Panc1 (cell line): ENCODE measurements at regions not wholly inside any gene's neighbourhood (a gene's known extent, or its start where the extent isn't known, plus 50 kb on each side); places are given as distances from the start of the nearest gene placed in this dataset.

Experiments
- ATAC-seq: fragments of 200-7000 bp; cut with Tn5 transposase; 2 replicates; pipeline ENCODE4 v1.9.1; 2020; ENCODE audit warnings: mild to moderate bottlenecking, moderate library complexity
- BruUV-seq: library from RNA; stranded (reverse); fragments of 400-500 nt; replicated peaks from 2 replicates; lab custom pipeline; 2021; lab: Mats Ljungman, UMichigan
- CTCF ChIA-PET: fragments of 300-600 bp; sonication (Branson Sonifier 250); formaldehyde crosslinking; loops from one replicate; lab custom pipeline; 2022; ENCODE audit warnings: antibody characterized with exemption; lab: Charles Lee
- POLR2A ChIA-PET: fragments of 300-600 bp; sonication (Branson Sonifier 250); formaldehyde crosslinking; loops from one replicate; lab custom pipeline; 2022; ENCODE audit warnings: antibody characterized with exemption; lab: Charles Lee
- DNase-seq: peaks from one replicate; pipeline ENCODE4 v3.0.0-alpha.2; 2010; ENCODE audit warnings: low read depth, low spot score
- H3K27ac ChIP-seq: 2 replicates; pipeline ENCODE4 v1.5.1; 2011; ENCODE audit warnings: mild to moderate bottlenecking, low read length, inconsistent platforms
- H3K27me3 ChIP-seq: fragments of 200-500 bp; sonication (Bioruptor generic); 2 replicates; pipeline ENCODE4 v1.6.0; 2014; ENCODE audit warnings: low read length, inconsistent platforms; ENCODE audit not compliant: control insufficient read depth, insufficient read depth
- H3K36me3 ChIP-seq: fragments of 200-500 bp; sonication (Bioruptor generic); 2 replicates; pipeline ENCODE4 v1.5.1; 2014; ENCODE audit warnings: inconsistent platforms, mild to moderate bottlenecking, low read length, moderate library complexity; ENCODE audit not compliant: control insufficient read depth, insufficient read depth
- H3K4me1 ChIP-seq: 2 replicates; pipeline ENCODE4 v1.5.1; 2011; ENCODE audit warnings: inconsistent platforms, mild to moderate bottlenecking, low read length, moderate library complexity; ENCODE audit not compliant: control insufficient read depth, insufficient read depth
- H3K4me3 ChIP-seq, 2 experiments: 2 replicates each; pipeline ENCODE4 v1.5.1; 2011 to 2012; ENCODE audit warnings: low read depth in 2 of 2, low read length in 2 of 2, mild to moderate bottlenecking in 2 of 2, inconsistent platforms in 1 of 2, moderate library complexity in 1 of 2
- H3K9me3 ChIP-seq: fragments of 200-500 bp; sonication (Bioruptor generic); 2 replicates; pipeline ENCODE4 v1.5.1; 2014; ENCODE audit warnings: low read depth, mild to moderate bottlenecking, inconsistent platforms, low read length, moderate library complexity; ENCODE audit not compliant: control insufficient read depth, insufficient read depth
- CTCF ChIP-seq: fragments of 450-650 bp; IDR thresholded peaks from 2 replicates; pipeline ENCODE4 v1.5.1; 2017; ENCODE audit warnings: mild to moderate bottlenecking
- POLR2AphosphoS5 ChIP-seq: IDR thresholded peaks from 2 replicates; pipeline ENCODE4 v1.6.1; 2012; ENCODE audit warnings: mild to moderate bottlenecking, low read depth, low read length, moderate library complexity
- REST ChIP-seq, 2 experiments: IDR thresholded peaks; 2 replicates each; pipeline ENCODE4 v1.6.1; 2011 to 2012; ENCODE audit warnings: low read depth in 2 of 2, control low read depth in 1 of 2, low read length in 1 of 2, mild to moderate bottlenecking in 1 of 2, moderate library complexity in 1 of 2; ENCODE audit not compliant: insufficient read depth in 1 of 2
- SIN3A ChIP-seq: IDR thresholded peaks from 2 replicates; pipeline ENCODE4 v1.6.1; 2012; ENCODE audit warnings: low read depth, mild to moderate bottlenecking, low read length, moderate library complexity, borderline replicate concordance; ENCODE audit not compliant: insufficient read depth
- TCF7L2 ChIP-seq: IDR thresholded peaks from 2 replicates; pipeline ENCODE4 v1.6.1; 2011; ENCODE audit warnings: mild to moderate bottlenecking, low read depth, low read length, inconsistent platforms
- in situ Hi-C: cut with HindIII; loops from 2 replicates; pipeline ENCODE4 v1.10.0; 2016; ENCODE audit warnings: low sequenced_read_pairs, low pct_unique_long_range_greater_than_20kb
- intact Hi-C: fragments of 100-400 bp; cut with micrococcal nuclease; formaldehyde crosslinking; loops from one replicate; pipeline ENCODE4 v1.10.0; 2022; ENCODE audit not compliant: unreplicated experiment

GRCh38 chr13:54187461-54187860 lies 1158.8 kb downstream of the OLFM4 start:
- TF ChIP-seq CTCF: no peak
- no peak for TF ChIP-seq TCF7L2
- TF ChIP-seq POLR2AphosphoS5: no peak
- TF ChIP-seq SIN3A: no peak
- TF ChIP-seq REST (IDR thresholded peaks at IDR 0.05; ENCODE audit: insufficient read depth in 1 of 2, low read depth in 2 of 2, low read length in 1 of 2): no peak
- CTCF ChIA-PET: no interaction called here

GRCh38 chr13:54194233-54195024 lies 1165.8 kb downstream of the OLFM4 start:
- Histone ChIP-seq H3K9me3 (no peaks in the 10 kb centered on the region), H3K36me3 (no peaks in the 10 kb centered on the region), H3K4me1 (no peaks in the 10 kb centered on the region), H3K27ac (no peak overlapping the region), H3K4me3 (no peak overlapping the region), H3K27me3 (no peaks in the 10 kb centered on the region)
- no TSS peak for BruUV-seq
- ATAC-seq: no peak
- DNase-seq: no peak
- TF ChIP-seq POLR2AphosphoS5 (no peak), CTCF (no peak), SIN3A (no peak), TCF7L2 (no peak), REST (IDR thresholded peaks at IDR 0.05; ENCODE audit: insufficient read depth in 1 of 2, low read depth in 2 of 2, low read length in 1 of 2) (no peak)
- intact Hi-C loops: no loop called here
- in situ Hi-C loops: no loop called here
- CTCF ChIA-PET: no interaction called here
- POLR2A ChIA-PET: no interaction called here

More at GRCh38 chr13:54187461-54187860, 1158.8 kb downstream of the OLFM4 start:
- Histone ChIP-seq H3K27ac (no peak overlapping the region), H3K9me3 (no peaks in the 10 kb centered on the region), H3K27me3 (no peaks in the 10 kb centered on the region), H3K36me3 (no peaks in the 10 kb centered on the region), H3K4me1 (no peaks in the 10 kb centered on the region), H3K4me3 (no peak overlapping the region)
- intact Hi-C loops (no loop called here), in situ Hi-C loops (no loop called here)
- BruUV-seq: no TSS peak
- ATAC-seq (no peak), DNase-seq (no peak)
- POLR2A ChIA-PET: no interaction called here
